OCI-LY1 (cell line): ENCODE measurements at regions not wholly inside any gene's neighbourhood (a gene's known extent, or its start where the extent isn't known, plus 50 kb on each side); places are given as distances from the start of the nearest gene placed in this dataset.

Source experiments
- H2AFZ ChIP-seq: fragments of 200-600 bp; sonication (generic), shearing (Covaris generic); 2 replicates; pipeline ENCODE4 v1.6.0; 2014; ENCODE audit warnings: antibody characterized with exemption, mild to moderate bottlenecking, low read length
- H3F3A ChIP-seq: fragments of 200-600 bp; sonication (generic), shearing (Covaris generic); 2 replicates; pipeline ENCODE4 v1.6.0; 2014; ENCODE audit warnings: mild to moderate bottlenecking, antibody characterized with exemption, low read length, moderate library complexity; ENCODE audit not compliant: insufficient read depth
- H3K27ac ChIP-seq: fragments of 200-600 bp; sonication (generic); 2 replicates; pipeline ENCODE4 v1.5.1; 2014; ENCODE audit warnings: low read length, mixed run types, mild to moderate bottlenecking, low read depth; ENCODE audit not compliant: poor library complexity, severe bottlenecking
- H3K27me3 ChIP-seq: fragments of 200-600 bp; sonication (generic); 2 replicates; pipeline ENCODE4 v1.6.0; 2014; ENCODE audit warnings: antibody characterized with exemption, mild to moderate bottlenecking, low read length, moderate library complexity; ENCODE audit not compliant: insufficient read depth
- H3K36me3 ChIP-seq: fragments of 200-600 bp; sonication (generic); 2 replicates; pipeline ENCODE4 v1.6.1; 2014; ENCODE audit warnings: mild to moderate bottlenecking, antibody characterized with exemption, low read length, moderate library complexity, mixed read lengths; ENCODE audit not compliant: insufficient read depth
- H3K4me1 ChIP-seq: fragments of 200-600 bp; sonication (generic); 2 replicates; pipeline ENCODE4 v1.5.1; 2014; ENCODE audit warnings: mild to moderate bottlenecking, low read length, moderate library complexity; ENCODE audit not compliant: insufficient read depth, severe bottlenecking
- H3K4me2 ChIP-seq: fragments of 200-600 bp; sonication (generic), shearing (Covaris generic); 2 replicates; pipeline ENCODE4 v1.6.1; 2014; ENCODE audit warnings: low read length
- H3K4me3 ChIP-seq: fragments of 200-600 bp; sonication (generic); 2 replicates; pipeline ENCODE4 v1.5.1; 2014; ENCODE audit warnings: low read length, low read depth, mild to moderate bottlenecking, mixed read lengths; ENCODE audit not compliant: poor library complexity, severe bottlenecking
- H3K79me2 ChIP-seq: fragments of 200-600 bp; shearing (Covaris generic); 2 replicates; pipeline ENCODE4 v1.6.1; 2016; ENCODE audit warnings: mixed run types, low read length, mixed read lengths; ENCODE audit not compliant: insufficient read depth
- H3K9ac ChIP-seq: fragments of 200-600 bp; sonication (generic), shearing (Covaris generic); 2 replicates; pipeline ENCODE4 v1.6.1; 2014; ENCODE audit warnings: mild to moderate bottlenecking, low read length, mixed read lengths
- H3K9me2 ChIP-seq: fragments of 200-600 bp; sonication (generic), shearing (Covaris generic); 2 replicates; pipeline ENCODE4 v1.6.1; 2014; ENCODE audit warnings: low read depth, mild to moderate bottlenecking, low read length, mixed read lengths
- H3K9me3 ChIP-seq: fragments of 200-600 bp; shearing (Covaris generic); 2 replicates; pipeline ENCODE4 v1.6.1; 2014; ENCODE audit warnings: low read length, mixed read lengths
- H4K20me1 ChIP-seq: fragments of 200-600 bp; sonication (generic), shearing (Covaris generic); 2 replicates; pipeline ENCODE4 v1.6.0; 2016; ENCODE audit warnings: mild to moderate bottlenecking, low read length; ENCODE audit not compliant: insufficient read depth
- CTCF ChIP-seq: fragments of 200-600 bp; sonication (generic), shearing (Covaris generic); IDR thresholded peaks from 2 replicates; pipeline ENCODE4 v1.5.1; 2017; ENCODE audit warnings: mild to moderate bottlenecking, antibody characterized with exemption, low read length, moderate library complexity, mixed read lengths
- EZH2 ChIP-seq: fragments of 200-600 bp; sonication (generic), shearing (Covaris generic); IDR thresholded peaks from 2 replicates; pipeline ENCODE4 v1.8.0; 2017; ENCODE audit warnings: borderline replicate concordance, mixed run types, mild to moderate bottlenecking, antibody characterized with exemption, low read length, moderate library complexity, mixed read lengths

GRCh38 chr18:24791751-24792545, 331.5 kb downstream of the HRH4 start:
- no peak overlapping the region for H3K4me3 ChIP-seq
- no peaks in the 10 kb centered on the region for H3K36me3 ChIP-seq
- H2AFZ ChIP-seq, result no peak overlapping the region
- H3K79me2 ChIP-seq, result no peaks in the 10 kb centered on the region
- no peak overlapping the region for H3K27ac ChIP-seq
- no peaks in the 10 kb centered on the region for H3F3A ChIP-seq
- no peaks in the 10 kb centered on the region for H4K20me1 ChIP-seq
- no peak overlapping the region for H3K9ac ChIP-seq
- H3K4me1 ChIP-seq, result no peaks in the 10 kb centered on the region
- no peaks in the 10 kb centered on the region for H3K9me2 ChIP-seq
- no peaks in the 10 kb centered on the region for H3K9me3 ChIP-seq
- TF ChIP-seq CTCF (no peak), EZH2 (no peak)
- no peak overlapping the region for H3K4me2 ChIP-seq
- no peaks in the 10 kb centered on the region for H3K27me3 ChIP-seq

DNA sequence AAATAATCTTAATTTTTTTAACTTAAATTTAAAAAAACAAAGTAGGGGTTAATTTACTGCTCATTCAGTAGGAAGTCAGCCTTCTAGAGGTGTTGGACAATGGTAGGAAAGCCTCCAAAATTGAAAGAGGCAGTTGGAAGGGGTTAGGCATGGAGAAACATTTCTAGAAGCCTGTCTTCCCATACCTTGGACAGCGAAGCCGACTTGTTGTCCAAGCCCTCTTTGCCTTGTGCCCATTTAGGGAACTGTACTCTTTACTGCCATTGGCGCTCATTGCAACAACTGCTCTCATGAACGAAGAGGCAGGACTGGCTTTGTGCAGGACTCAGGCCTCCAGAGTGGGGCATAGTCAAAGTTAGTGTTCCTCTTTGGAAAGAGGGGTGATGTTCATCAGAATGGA, 333.3 kb downstream of the HRH4 start:
- Histone ChIP-seq H3K36me3 (no peaks in the 10 kb centered on the region), H3K27ac (no peak overlapping the region), H3K4me3 (no peak overlapping the region), H3K79me2 (no peaks in the 10 kb centered on the region), H3K4me2 (no peak overlapping the region), H3K9me3 (no peaks in the 10 kb centered on the region), H2AFZ (no peak overlapping the region), H3K27me3 (no peaks in the 10 kb centered on the region), H3K9me2 (no peaks in the 10 kb centered on the region), H3K4me1 (no peaks in the 10 kb centered on the region), H4K20me1 (no peaks in the 10 kb centered on the region), H3F3A (no peaks in the 10 kb centered on the region), H3K9ac (no peak overlapping the region)
- TF ChIP-seq CTCF (no peak), EZH2 (no peak)

DNA sequence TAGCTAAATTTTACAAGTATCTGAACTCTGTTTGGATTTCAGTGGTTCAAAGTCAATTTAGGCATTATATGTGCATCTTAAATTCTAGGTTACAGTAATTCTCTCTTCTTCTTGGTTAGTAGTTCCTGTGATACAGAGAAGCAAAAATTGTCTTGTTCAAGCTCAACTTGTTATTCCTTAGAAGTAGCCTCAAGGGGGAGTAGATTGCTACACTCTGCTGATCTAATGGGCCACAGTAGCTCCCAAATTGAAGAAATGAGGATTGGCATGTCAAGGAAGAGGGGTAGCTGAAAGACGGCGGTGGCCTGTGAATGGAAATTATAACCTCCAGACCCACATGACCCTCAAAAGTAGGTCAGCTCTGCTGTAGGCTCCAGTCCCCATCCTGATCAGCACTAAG, 334.7 kb downstream of the HRH4 start:
- no peak overlapping the region for H3K27ac ChIP-seq
- no peaks in the 10 kb centered on the region for H3F3A ChIP-seq
- no peaks in the 10 kb centered on the region for H3K9me3 ChIP-seq
- H3K9ac ChIP-seq, result no peak overlapping the region
- no peaks in the 10 kb centered on the region for H4K20me1 ChIP-seq
- H3K36me3 ChIP-seq, result no peaks in the 10 kb centered on the region
- no peaks in the 10 kb centered on the region for H3K9me2 ChIP-seq
- no peaks in the 10 kb centered on the region for H3K79me2 ChIP-seq
- H3K27me3 ChIP-seq, result no peaks in the 10 kb centered on the region
- H3K4me3 ChIP-seq, result no peak overlapping the region
- no peak overlapping the region for H2AFZ ChIP-seq
- no peaks in the 10 kb centered on the region for H3K4me1 ChIP-seq
- no peak overlapping the region for H3K4me2 ChIP-seq
- no peak for TF ChIP-seq CTCF
- no peak for TF ChIP-seq EZH2
